ENCODE measurements at regions not wholly inside any gene's neighbourhood (a gene's known extent, or its start where the extent isn't known, plus 50 kb on each side); places are given as distances from the start of the nearest gene placed in this dataset.
"Not testable (repeated sequence)": the region's sequence is repeated elsewhere in the genome, so short reads cannot be mapped to it uniquely, and the experiment has no call there.

DNA sequence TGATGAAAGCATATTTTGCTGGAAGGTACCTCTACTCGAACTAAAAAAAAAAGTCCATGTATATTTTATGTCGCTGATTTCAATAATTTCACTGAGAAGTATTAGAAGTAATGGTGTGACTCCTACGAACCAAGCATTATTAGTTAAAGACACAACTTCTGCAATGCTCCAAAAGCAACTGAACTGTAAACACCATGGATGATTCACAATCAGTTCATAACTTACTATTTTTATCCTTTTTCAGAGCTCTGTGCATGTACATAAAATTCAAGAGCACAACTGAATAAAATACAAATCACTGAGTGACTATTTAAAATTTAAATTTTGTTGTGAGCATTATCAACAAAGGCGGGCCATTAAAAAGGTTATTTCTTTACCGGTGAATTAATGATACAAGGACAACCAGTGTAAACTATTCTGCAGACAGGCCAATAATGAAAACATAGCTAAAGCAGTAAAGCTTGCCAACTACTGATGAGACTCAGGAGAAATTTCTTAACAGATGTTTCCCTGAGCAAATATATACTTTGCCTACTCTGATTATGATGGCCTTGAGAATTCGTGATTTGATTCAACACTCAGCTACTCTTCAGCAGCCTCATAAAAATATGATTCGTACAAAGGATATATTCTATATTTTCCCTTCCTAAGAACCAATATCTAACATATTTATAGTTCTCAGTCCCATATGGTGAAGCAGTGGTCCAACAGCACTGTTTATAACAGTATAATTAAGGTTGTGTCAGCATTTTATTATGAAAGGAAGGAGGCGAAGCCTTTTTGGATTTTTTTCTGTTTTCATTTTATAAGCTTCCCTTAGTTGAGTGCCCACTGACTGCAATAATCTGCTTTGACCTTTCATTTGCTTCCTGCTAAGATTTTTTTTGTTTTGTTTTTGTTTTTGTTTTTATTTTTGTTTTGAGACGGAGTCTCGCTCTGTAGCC is 62.8 kb upstream of the NEIL3 start:
- DNase-seq (ENCODE audit: low read depth), result no peak

DNA sequence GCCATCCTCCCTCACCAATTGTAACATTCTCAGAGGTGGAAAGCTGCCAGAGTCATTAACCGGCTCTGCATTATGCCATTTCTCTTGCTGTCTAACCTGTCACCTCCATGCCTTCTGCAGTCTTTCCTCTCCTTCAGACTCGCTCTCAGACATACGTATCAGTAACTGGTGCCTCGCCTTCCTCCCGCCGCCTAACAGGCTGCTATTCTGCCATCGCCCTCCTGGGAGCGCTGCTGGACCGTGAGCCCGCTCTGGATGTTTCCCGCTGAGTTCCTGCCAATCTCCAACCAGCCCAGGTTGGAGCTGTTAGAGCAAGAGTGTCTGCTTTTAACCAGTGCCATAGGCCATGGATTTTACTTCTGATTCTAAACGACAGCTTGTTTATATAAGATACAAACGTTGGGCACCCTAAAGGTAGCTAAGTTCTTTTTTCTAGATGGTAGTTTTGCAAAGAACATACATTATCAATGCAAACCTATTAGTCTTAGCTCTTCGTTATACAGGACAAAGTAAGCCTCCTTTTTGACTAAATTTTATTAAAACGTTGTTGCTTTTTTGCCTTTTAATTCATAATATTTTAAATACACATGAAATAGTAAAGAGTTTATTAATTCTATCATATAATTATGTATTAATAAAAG is 59.5 kb upstream of the NEIL3 start:
- peak; percentile 37 for DNase-seq (ENCODE audit: low read depth)

DNA sequence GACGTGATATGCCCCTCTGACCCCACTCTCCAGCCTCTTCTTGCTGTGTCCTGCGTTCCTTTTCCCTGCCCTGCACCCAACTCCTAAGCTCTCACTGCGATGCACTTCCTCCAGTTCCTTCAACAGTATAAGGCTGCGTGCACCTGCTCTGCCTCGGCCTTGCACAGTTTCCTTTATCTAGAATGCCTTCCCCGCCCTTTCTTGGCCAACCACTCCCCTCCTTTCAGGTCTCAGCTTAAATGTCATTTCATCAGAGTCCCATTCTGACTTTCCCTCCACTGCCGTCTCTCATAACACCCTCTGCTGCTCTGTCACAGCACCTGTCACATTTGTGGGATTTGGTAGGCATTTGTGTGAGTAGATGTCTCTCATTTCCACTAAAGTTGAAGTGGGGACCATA is 58.4 kb upstream of the NEIL3 start:
- no peak for DNase-seq (ENCODE audit: low read depth)

DNA sequence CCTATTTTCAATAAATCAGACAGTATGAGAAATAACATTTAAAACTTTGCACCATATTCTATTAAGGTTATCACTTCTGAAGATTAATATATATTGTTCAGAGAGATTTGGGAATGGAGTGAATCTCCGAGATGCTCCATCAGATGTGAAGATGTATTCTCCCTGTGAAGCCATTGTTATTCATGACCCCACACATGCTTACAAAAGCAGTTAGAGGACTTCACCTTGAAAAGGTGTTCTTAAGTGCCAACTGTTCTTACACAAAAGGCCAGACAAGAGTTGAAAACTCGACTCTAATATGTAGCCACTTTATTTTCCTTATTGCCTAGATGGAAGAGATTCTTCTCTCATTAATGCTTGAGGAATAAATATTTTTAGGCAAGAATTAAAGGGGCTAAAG is 54.3 kb upstream of the NEIL3 start:
- DNase-seq (ENCODE audit: low read depth), result no peak

DNA sequence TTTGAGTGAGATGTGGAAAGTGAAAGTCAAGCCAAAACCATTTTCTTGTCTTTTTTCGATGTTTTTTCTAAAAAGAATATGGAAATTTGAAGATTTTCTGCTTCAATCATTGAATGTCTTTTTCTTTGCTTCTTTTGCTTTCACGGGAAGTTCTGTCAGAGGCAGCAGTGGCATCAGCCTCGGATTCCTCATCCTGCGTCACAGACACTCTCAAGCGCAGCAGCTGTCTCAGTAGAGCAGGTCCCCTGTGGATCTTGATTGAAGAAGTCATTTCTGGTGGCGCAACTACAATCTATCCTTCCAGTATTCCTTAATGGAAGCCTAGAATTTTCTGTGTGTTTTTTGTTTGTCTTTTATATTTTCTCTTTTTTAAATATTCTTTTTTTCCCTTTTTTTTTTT is 52.7 kb upstream of the NEIL3 start:
- DNase-seq (ENCODE audit: low read depth), result no peak

DNA sequence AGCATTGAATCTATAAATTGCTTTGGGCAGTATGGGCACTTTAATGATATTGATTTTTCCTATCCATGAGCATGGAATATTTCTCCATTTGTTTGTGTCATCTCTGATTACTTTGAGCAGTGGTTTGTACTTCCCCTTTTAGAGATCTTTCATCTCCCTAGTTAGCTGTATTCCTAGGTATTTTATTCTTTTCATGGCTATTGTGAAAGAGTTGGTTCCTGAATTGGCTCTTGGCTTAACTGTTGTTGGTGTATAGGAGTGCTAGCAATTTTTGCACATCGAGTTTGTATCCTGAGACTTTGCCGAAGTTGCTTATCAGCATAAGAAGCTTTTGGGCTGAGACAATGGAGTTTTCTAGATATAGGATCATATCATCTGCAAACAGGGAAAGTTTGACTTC is 50.2 kb upstream of the NEIL3 start:
- DNase-seq (ENCODE audit: low read depth), result not testable (repeated sequence)

Measured in T-helper 22 cell (primary cell).